ENCODE measurements at regions not wholly inside any gene's neighbourhood (a gene's known extent, or its start where the extent isn't known, plus 50 kb on each side); places are given as distances from the start of the nearest gene placed in this dataset.

- H3K27me3 Mint-ChIP-seq (ENCODE audit: insufficient read depth) = no peaks in the 10 kb centered on the region
- Histone ChIP-seq H3K9ac (ENCODE audit: extremely low read depth, low read length, poor library complexity, severe bottlenecking) (no peak overlapping the region), H3K36me3 (ENCODE audit: control insufficient read depth, insufficient read depth, low read length) (no peaks in the 10 kb centered on the region), H3K9me3 (ENCODE audit: control insufficient read depth, low read length) (no peaks in the 10 kb centered on the region), H3K27me3 (ENCODE audit: control insufficient read depth, insufficient read depth, low read length, poor library complexity, severe bottlenecking) (no peaks in the 10 kb centered on the region), H3K27ac (ENCODE audit: low read depth, low read length) (no peak overlapping the region), H3K4me1 (ENCODE audit: control insufficient read depth, insufficient read depth, low read length) (peaks cover 4% of the 10 kb centered on the region), H3K4me3 (ENCODE audit: low read length) (no peak overlapping the region)
- WGBS, 2 experiments (ENCODE audit: insufficient coverage in 1 of 2, insufficient read length in 1 of 2) = 97% methylated on average over 4 of the region's 4 CpGs; no CpG with 5 or more reads in 1 of the 2 experiments
- peaks cover 8% of the 10 kb centered on the region for H3K4me1 Mint-ChIP-seq
- no peak for DNase-seq
- H3K36me3 Mint-ChIP-seq (ENCODE audit: low read depth) = no peaks in the 10 kb centered on the region
- H3K27ac Mint-ChIP-seq = peak overlapping the region; percentile 24
- no peak for TF ChIP-seq CTCF (conservative IDR thresholded peaks at IDR 0.05)
- no peak overlapping the region for H3K4me3 Mint-ChIP-seq
- H3K9me3 Mint-ChIP-seq = no peaks in the 10 kb centered on the region
Measured at GRCh38 chr6:30829033-30829432, 55.3 kb upstream of the DDR1 start.

- Histone ChIP-seq H3K9ac (ENCODE audit: extremely low read depth, low read length, poor library complexity, severe bottlenecking) (no peak overlapping the region), H3K27me3 (ENCODE audit: control insufficient read depth, insufficient read depth, low read length, poor library complexity, severe bottlenecking) (no peaks in the 10 kb centered on the region), H3K4me3 (ENCODE audit: low read length) (no peak overlapping the region), H3K27ac (ENCODE audit: low read depth, low read length) (no peak overlapping the region), H3K9me3 (ENCODE audit: control insufficient read depth, low read length) (no peaks in the 10 kb centered on the region), H3K36me3 (ENCODE audit: control insufficient read depth, insufficient read depth, low read length) (no peaks in the 10 kb centered on the region), H3K4me1 (ENCODE audit: control insufficient read depth, insufficient read depth, low read length) (peaks cover 4% of the 10 kb centered on the region)
- WGBS, 2 experiments (ENCODE audit: insufficient coverage in 1 of 2, insufficient read length in 1 of 2) = 63 to 67% methylated on average over 9 to 12 of the region's 12 CpGs
- Mint-ChIP-seq H3K27ac (peak overlapping the region; percentile 85), H3K36me3 (ENCODE audit: low read depth) (no peaks in the 10 kb centered on the region), H3K4me1 (peaks cover 10% of the 10 kb centered on the region), H3K9me3 (no peaks in the 10 kb centered on the region), H3K4me3 (no peak overlapping the region), H3K27me3 (ENCODE audit: insufficient read depth) (no peaks in the 10 kb centered on the region)
- peak; percentile 97 for TF ChIP-seq CTCF (conservative IDR thresholded peaks at IDR 0.05)
- DNase-seq = peak; percentile 94
Measured at GRCh38 chr6:30828027-30828962, 56.0 kb upstream of the DDR1 start.

DNA sequence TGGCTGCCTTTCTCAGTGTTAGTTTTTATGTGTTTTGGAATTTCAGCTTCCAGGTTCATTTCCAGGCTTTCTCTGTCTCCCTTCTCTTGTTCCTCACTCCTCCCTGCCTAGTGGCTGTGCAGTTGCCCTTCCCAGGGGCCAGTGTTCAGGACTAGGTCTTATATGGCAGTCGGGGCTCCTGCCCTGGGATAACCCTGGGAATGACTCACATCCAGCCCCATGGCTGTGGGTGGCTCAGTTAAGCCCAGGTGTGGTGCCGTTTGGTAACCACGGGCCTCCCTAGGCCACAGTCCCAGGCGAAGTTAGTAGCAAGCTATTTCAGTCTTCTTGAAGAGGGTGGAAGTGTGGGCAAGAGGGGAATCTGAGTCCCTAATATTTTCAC lies 57.4 kb upstream of the DDR1 start:
- Mint-ChIP-seq H3K4me1 (peaks cover 21% of the 10 kb centered on the region), H3K27me3 (ENCODE audit: insufficient read depth) (no peaks in the 10 kb centered on the region), H3K9me3 (no peaks in the 10 kb centered on the region), H3K36me3 (ENCODE audit: low read depth) (no peaks in the 10 kb centered on the region), H3K4me3 (no peak overlapping the region), H3K27ac (no peak overlapping the region)
- H3K27me3 ChIP-seq (ENCODE audit: control insufficient read depth, insufficient read depth, low read length, poor library complexity, severe bottlenecking) = no peaks in the 10 kb centered on the region
- DNase-seq = peak; percentile 65
- H3K4me1 ChIP-seq (ENCODE audit: control insufficient read depth, insufficient read depth, low read length) = peaks cover 4% of the 10 kb centered on the region
- no peak overlapping the region for H3K4me3 ChIP-seq (ENCODE audit: low read length)
- H3K36me3 ChIP-seq (ENCODE audit: control insufficient read depth, insufficient read depth, low read length) = no peaks in the 10 kb centered on the region
- H3K9me3 ChIP-seq (ENCODE audit: control insufficient read depth, low read length) = no peaks in the 10 kb centered on the region
- no peak overlapping the region for H3K9ac ChIP-seq (ENCODE audit: extremely low read depth, low read length, poor library complexity, severe bottlenecking)
- 80 to 87% methylated on average over 1 to 4 of the region's 4 CpGs for WGBS, 2 experiments (ENCODE audit: insufficient coverage in 1 of 2, insufficient read length in 1 of 2)
- H3K27ac ChIP-seq (ENCODE audit: low read depth, low read length) = no peak overlapping the region
- no peak for TF ChIP-seq CTCF (conservative IDR thresholded peaks at IDR 0.05)
